ENCODE measurements at regions not wholly inside any gene's neighbourhood (a gene's known extent, or its start where the extent isn't known, plus 50 kb on each side); places are given as distances from the start of the nearest gene placed in this dataset.

DNA sequence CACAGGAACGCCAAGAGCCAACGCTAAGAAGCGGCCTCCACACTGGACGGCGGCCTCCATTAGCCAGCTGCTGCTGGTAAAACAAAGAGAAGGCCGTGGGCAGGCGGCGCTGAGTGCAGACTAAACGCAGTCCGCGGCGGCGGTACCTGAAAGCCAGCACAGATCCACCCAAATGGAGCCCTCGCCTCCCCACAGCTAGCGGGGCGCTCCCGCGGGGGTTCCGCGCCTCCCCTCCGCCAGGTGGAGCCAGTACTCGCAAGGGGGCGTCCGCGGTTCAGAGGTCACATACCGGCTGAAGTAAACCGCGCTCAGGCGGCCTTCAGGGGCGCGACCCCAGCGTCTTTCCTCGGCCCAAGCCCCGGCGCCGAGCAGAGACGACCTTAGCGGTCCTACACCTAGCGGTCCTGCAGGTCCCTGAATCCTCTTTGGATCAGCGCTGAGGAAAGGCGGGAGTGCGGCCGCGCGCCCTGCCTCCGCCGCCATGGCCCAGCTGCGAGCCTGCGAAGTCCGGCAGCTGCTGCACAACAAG, 293.1 kb upstream of the ERBB4 start:
- TF ChIP-seq, protein P1, sequence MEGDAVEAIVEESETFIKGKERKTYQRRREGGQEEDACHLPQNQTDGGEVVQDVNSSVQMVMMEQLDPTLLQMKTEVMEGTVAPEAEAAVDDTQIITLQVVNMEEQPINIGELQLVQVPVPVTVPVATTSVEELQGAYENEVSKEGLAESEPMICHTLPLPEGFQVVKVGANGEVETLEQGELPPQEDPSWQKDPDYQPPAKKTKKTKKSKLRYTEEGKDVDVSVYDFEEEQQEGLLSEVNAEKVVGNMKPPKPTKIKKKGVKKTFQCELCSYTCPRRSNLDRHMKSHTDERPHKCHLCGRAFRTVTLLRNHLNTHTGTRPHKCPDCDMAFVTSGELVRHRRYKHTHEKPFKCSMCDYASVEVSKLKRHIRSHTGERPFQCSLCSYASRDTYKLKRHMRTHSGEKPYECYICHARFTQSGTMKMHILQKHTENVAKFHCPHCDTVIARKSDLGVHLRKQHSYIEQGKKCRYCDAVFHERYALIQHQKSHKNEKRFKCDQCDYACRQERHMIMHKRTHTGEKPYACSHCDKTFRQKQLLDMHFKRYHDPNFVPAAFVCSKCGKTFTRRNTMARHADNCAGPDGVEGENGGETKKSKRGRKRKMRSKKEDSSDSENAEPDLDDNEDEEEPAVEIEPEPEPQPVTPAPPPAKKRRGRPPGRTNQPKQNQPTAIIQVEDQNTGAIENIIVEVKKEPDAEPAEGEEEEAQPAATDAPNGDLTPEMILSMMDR (conservative IDR thresholded peaks at IDR 0.05; ENCODE audit: low read depth, low read length): no peak
- no peak for TF ChIP-seq EZH2 (IDR thresholded peaks at IDR 0.05; ENCODE audit: borderline replicate concordance, low read depth, low read length, poor library complexity, severe bottlenecking)

Data from A673 (cell line).